SKM-1 treated with dmso at 0.1 percent for 144 hours (cell line): ENCODE measurements at regions not wholly inside any gene's neighbourhood (a gene's known extent, or its start where the extent isn't known, plus 50 kb on each side); places are given as distances from the start of the nearest gene placed in this dataset.
"Not testable (repeated sequence)": the region's sequence is repeated elsewhere in the genome, so short reads cannot be mapped to it uniquely, and the experiment has no call there.

Source experiments
- DNase-seq: peaks from one replicate; lab custom pipeline; 2025; ENCODE audit not compliant: unreplicated experiment; lab: John Stamatoyannopoulos, UW

DNA sequence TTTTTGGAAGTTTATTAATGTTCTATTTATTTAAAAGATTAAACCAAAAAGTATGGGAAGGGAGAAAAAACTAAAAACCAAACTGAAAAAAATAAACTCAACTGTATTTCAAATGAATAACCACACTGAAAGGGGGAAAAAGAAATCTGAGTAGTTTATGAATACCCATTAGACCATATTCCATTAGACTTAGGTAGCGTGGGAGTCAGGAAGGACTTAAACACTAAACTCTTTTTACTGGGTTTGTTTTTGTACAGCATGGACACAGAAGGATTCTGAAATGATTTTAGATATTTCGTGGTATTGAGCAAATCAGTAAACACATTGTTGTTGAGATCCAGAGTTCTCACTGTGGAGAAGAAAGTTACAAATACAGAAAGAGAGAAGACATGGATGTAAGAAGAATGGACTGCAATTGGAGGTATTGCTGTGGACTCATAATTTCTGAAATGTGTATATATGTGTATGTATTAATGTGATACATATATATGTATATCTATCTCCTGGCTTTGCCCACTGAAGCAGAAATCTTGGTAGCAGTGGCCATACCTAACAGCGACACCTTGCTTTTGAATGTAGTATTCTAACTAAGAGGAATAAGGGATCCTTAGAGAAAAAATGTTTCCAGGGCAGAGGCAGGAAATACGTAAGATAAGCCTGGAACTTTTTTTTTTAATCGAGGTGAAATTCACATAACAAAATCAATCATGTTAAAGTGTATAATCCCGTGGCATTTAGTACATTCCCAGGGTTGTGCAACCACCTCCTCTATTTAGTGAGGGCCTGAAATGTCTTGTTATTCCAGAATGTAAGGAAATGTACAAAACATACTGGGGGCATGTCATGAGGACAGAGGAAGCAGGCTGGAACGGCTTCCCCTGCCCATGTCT lies 228.8 kb downstream of the SMARCA2 start:
- DNase-seq, result no peak

DNA sequence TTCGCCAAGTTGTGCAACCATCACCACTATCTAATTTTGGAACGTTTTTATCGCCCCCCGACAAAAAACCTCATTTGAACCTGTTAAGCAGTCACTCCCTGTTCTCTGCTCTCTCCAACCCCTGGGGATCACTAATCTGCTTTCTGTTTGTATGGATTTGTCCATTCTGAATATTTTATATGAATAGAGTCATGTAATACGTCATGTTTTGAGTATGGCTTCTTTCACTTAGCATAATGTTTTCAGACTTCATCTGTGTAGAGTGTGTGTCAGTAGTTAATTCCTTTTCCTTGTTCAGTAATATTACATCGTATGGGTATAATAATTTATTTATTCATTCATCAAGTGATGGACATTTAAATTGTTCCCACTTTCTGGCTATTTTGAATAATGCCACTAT lies 232.2 kb downstream of the SMARCA2 start:
- DNase-seq, result no peak

DNA sequence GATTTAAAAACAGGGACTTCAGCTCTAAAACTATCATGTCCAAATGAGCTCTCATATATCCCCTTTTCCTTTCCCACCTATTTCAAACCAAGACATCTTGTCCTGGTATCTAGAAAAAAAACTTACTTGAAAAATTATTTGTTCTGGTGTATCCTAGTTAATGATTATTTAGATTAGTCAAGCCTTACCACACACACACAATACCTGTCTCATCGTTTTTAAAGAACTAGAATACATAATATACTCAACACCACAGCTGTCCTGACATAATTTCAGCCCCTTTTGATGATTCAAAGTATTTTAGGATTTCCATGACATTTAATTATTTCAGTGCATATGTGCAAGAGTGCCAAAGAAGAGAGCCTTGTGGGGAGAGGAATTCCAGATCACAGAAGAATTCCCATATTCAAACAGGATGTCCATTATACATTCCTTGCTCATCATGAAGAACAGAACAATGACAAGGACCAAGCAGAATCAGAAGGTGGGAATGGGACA lies 233.7 kb downstream of the SMARCA2 start:
- no peak for DNase-seq

DNA sequence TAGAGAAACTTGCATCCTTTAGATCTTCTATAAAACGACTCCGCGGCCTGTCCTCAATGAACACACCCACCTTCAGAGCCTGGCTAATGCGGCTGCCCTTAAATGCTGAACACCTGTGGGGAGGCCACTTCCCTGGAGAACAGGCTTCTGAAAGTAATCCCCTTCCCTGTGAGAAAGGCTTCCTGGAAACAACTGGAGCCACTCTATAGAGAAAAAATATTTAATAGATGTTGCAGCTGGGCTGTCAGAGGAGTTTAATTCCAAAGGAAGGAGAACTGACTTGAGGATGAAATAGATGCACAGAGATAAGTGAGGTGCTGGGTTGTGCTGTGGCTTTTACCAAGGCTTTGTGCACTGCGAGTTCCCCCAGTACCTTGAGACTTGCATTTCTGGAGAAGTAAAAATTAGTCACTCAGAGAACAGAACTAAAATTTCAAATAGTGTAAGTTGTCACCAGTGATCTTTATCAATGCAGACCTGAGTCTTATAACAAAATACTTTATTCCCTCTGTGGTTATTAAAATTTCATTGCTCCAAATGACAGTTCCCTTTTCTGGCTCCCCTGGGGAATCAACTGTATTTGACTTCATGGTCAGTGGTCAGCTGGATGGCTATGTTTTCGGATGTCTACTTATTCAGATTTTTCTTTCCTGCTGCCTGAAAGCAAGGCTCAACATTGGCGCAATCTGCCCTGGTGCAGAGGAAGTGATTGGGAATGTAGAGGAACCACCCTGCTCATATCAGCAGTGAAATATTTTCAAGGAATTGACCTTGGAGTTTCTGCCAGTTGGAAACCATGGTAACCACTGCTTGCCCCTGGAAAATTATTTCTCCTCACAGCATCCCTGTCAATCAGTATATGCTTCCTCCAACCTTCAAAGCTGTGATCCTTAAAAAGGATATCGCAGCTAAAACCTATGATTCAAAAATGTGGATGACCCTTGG lies 238.8 kb downstream of the SMARCA2 start:
- no peak for DNase-seq

DNA sequence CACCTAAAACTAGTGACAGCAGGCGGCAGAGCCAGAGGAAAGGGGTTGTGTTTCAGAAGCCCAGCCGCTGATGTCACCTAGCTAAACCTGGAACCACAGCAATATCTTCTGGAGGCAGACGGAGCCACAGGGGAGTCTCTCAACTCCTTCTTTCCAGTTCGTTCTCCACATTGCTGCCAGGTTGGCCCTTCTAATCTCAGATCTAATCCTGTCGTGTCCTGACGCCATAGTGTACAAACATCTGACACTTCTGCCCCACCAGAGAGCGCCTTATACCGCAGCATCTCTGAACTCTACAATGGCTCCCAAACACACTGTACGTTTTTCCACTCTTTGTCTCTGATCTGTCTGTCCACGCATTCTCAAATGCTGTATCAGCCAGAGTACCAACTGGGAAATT lies 240.0 kb downstream of the SMARCA2 start:
- DNase-seq, result no peak

DNA sequence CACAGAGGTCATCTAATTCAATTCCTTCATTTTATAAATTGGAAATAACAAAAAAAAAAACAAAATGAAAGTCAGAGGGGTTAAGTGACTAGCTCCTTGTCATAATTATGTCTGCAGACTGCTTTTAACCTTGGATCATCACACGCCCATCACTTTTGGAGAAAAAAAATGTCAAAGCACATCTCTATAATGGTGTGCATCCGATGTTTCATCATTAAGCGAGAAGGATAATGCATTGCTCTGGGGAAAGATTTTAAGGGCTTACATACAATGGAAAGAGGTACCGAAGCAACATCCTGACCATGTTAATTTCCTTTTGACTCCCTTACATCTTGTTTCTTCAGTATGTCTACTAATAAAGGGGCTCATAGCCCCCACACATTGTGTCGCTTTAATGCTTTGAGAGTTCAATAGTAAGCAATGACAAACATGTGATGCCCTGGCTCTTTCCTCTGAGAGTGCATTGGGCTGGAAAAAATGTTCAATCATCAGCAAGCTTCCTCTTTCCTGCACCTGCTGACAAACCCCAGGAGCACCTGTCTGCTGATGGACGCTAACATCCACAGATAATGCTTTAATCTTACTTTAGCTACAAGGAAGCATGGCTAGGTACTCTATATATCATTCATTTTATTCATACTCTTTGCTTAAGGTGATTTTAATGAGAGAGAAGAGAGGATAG lies 242.2 kb downstream of the SMARCA2 start:
- DNase-seq, result no peak

DNA sequence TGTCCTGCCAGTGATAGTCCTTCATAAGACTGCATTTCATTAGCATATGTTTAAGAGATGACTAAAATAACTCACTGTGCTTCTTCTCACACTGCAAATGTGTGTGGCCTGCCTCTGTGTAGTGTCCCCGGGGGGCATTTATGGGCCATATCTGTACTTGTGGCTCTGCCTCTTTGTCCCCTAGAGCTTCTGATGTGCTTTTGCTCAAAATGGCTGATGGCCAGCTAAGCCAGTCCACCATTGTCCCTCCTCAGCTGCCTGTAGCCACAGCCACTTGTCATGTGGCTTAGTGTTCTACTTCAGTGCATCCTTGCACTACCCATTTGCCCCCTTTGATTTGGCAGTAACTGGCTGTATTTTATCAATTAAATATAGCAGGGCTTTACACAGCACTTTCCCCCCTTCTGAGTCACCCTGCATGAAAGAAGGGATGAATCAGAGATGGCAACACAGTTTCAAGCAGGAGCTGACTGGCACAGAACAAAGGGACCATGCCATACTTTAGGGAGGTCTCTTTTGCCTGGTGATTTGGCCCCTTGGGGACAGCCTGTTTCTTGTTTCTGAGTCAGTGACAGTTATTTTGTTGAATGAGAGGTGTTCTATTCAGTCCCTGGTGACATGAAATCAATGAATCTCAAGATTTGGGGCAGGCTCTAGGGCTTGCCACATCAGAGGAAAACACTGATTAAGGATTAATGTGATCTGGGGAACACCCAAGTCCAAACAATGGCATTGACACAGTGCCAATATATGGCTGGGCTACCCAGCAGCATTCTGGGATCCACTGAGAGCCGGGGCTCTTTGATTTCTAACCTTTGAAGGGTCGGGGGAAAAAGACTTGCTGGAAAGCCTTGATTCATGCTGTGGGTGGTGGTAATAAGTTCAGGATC lies 245.5 kb downstream of the SMARCA2 start:
- no peak for DNase-seq

DNA sequence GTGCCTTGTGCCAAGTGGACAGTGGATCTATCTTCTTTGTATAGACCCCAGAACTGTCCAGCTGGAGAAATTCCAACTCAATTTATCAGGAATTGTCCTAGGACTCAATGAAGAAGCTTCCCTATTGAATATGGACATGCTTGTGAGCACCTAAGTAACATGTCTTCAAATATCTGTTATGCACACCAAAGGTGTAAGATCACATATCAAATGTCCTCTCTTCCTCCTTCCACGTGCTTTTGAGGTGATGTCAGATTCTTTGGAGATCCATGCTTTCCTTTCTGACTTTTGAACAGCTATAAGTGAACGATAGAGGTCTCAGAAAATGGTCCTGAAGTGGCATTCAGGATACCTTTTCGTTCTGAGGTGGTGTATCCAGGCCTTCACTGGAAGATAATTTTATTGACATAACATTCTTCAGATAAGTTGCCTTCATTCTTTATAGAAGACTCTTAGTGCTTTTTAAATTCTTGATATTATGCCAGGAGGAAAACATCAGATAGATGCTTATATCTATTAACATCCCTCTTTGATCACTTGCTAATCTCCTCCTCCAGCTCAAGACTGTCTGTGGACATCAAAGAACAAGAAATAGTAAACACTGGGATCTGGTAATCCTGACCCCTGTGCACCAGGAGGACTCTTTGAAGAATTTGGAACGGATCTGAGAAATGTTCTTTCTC lies 246.4 kb downstream of the SMARCA2 start:
- DNase-seq, result no peak

DNA sequence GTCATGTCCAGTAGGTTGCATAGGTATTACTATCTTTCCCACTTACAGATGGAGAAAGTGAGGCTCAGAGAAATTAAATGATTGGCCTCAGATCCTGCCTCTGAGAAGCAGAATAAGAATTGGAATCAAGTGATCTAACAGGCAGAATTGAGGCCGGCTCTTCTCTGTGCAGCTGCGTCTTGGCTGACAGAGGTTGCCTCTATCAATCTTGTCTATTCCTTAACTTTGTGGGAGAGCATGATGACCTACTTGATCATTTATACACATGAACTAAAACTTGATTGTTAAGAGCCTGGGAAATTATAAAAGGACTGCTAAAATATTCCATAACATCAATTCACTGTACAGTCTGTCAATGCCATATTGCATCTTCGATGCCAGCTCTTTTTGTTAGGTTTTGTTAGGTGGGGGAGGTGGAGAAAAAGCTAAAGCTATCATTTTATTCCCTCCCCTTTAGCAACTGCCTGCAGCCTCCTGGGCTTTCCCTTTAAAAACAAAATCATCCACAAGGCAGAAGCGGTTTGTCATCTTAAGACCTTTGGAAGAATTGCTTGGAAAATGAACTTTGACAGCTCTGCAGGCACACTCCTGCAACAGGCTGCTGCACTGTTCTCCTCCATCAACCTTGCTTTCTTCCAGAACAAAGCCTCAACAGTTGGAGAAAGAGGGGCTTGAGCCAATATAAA lies 247.4 kb downstream of the SMARCA2 start:
- DNase-seq, result no peak

DNA sequence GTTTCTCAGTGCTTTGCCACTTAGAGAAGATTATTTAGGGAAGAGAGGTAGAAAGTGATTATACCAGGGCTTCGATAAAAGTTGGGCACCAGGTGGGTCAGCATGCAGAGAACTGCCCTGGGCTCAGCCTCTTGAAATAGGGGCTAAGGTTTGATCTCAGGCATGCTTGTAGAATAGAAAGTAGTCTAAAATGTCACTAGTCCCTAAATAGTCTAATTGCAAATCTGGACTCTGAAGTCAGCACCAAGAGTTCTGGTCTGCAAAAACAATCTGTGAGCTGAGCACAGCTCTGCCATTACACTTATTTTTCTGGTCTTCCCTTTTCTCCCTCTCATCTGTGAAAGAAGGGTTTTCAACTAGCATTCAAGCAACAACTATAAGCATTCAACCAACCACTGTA lies 248.0 kb downstream of the SMARCA2 start:
- peak; percentile 43 for DNase-seq

DNA sequence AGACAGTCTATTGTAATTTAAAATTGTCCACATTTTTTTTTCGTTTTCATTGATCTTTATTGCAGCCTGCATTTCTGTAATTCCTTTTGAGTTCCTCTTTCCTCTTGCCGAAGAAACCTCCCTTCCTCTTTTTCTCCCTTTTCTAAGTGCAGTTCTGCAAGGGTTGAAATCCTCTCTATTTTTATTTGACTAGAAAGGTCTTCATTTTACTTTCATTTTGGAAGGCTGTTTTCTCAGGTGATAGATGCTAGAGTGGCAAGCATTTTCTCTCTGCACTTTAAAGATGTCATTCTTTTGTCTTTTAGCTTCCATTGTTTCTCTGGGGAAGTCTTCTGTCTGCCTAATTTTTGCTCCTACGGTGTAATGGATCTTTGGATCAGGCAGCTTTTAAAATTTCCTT lies 248.5 kb downstream of the SMARCA2 start:
- DNase-seq, result peak; percentile 93

DNA sequence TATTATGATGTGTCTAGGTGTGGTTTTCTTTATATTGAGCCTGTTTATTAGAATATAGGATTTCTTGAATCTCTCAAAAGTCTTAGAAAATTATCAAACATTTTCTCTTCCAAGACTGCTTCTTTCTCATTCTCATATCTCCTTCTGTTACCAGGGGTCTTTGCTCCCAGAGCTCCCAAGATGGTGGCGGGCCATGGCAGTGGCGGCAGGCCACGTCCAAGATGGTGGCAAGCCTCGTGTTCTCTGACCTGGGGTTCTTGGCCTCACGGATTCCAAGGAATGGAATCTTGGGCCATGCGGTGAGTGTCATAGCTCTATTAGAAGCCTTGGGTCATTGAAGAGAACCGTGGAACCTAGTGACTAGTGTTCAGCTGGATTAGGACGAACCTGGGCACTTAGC lies 248.9 kb downstream of the SMARCA2 start:
- DNase-seq, result no peak

DNA sequence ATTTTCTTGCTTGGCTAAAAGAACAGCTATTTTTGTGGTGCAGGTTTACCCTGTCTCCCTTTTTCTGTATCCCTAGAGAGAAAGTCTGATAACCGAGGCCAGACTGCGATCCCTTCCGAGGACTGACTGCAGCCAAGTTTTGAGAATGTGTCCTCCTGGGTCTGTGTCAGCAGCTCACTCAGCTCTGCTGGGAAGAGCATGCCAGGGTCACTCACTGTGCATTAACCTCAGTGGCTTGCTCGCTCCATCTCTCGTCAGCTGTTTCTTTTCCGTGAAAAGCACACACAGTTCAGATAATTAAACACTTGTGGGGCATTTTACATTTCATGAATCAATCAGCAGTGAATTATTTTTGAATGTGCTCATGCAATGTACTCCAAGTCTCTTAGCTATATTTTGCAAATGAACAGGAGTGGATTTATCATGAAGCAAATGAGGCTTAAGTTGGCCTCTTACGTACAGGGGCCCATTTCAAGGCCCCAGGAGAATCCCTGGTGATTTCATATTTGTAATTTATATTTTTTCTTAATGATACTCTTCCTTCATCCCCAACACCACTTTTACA lies 252.1 kb downstream of the SMARCA2 start:
- DNase-seq, result no peak

DNA sequence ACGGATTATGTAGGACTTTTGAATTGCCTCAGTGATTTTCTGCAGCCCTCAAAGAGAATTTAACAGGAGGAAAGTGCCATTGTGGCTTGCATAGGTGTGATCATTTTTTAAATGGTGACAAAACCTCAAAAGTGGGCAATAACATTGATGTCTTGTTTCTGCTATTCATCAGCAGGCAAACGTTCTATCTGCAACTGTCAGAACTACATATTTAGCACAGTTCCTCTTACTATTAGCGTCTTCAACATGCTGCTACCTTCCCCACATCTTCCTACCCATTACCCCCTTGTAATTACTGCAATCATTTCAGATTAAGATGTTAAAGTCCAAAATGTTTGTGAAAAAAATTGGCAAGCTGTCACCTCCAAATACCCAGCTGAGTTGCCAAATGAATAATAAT lies 254.6 kb downstream of the SMARCA2 start:
- DNase-seq, result no peak

DNA sequence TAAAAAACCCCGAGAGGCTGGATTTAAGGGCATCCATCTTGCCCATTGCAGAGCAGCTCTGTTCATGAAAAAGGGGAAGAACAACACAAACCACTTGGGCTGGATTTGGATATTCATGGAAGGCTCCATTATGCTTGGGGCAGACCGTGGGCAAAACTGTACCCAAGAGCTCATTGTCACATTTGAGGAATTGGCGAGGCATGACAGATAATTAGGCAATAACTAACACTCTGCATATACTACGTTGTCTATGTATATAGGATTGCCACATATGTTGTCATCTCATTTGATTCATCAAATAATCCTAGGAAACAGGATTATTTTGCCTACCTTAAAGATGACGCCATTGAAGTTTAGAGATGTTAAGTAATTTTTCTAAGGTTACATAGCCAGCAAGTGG lies 255.4 kb downstream of the SMARCA2 start:
- DNase-seq, result no peak

DNA sequence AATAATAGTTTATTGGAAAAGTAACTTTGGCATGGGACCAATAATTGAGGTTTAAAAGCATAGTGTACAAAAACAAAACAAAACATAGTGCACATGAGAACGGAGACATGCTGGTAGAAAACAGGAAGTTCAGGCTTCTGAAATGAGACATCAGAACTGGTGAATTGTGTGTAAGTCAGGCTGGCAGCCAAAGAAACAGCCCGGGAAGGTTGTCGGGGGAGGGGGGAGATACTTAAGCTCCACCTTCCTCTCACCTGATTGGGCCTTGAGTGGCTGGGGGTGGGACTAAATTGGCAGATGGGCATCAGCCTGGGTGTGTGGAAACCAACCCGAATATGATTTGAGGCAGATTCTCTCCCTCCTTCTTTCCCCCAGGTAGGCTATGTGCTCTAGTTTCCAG lies 256.3 kb downstream of the SMARCA2 start:
- DNase-seq, result peak; percentile 38

DNA sequence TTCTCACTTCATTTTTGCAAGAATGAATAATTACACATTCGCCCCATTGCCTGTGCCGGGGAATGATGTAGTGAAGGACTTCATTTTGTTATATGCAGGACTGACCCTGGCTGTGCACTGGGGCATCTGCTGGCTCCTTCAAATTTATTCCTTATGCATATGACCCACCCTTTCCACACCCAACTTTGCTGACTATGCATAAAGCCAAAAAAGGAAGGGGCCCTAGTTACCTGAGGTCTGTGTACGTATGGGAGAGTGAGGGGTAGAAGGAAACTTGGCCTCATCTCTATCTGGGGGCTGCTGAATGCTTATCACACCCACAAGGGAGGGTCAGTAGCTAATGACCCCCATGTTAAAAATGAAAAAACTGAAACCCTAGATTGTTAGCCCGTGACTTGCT lies 259.6 kb downstream of the SMARCA2 start:
- DNase-seq, result no peak

DNA sequence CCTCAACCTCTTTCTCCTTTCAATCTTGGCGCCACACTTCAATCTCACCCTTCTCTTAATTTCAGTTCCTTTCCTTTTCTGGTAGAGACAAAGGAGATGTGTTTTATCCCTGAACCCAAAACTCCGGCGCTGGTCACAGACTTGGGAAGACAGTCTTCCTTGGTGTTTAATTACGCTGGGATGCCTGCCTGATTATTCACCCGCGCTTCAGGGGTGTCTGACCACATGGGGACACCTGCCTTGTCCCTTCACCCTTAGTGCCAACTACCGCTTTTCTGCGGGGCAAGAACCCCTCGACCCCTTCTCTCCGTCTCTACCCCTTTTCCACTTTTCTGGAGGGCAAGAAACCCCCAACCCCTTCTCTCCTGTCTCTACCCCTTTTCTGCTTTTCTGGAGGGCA lies 261.1 kb downstream of the SMARCA2 start:
- DNase-seq, result no peak

DNA sequence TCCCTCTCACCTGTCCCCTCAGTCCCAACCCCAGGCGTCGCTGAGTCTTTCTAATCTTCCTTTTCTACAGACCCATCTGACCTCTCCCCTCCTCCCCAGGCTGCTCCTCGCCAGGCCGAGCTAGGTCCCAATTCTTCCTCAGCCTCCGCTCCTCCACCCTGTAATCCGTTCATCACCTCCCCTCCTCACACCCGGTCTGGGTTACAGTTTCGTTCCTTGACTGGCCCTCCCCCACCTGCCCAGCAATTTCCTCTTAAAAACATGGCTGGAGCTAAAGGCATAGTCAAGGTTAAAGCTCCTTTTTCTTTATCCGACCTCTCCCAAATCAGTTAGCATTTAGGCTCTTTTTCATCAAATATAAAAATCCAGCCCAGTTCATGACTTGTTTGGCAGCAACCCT lies 262.0 kb downstream of the SMARCA2 start:
- not testable (repeated sequence) for DNase-seq
